Prostate gland (tissue), 2 donors: ENCODE measurements at regions not wholly inside any gene's neighbourhood (a gene's known extent, or its start where the extent isn't known, plus 50 kb on each side); places are given as distances from the start of the nearest gene placed in this dataset.

Experiments
- POLR2A ChIP-seq: fragments of 450-650 bp; IDR thresholded peaks from one replicate; pipeline ENCODE4 v1.6.1; 2016; ENCODE audit warnings: antibody characterized with exemption, mild to moderate bottlenecking
- POLR2AphosphoS5 ChIP-seq: sonication (generic); formaldehyde crosslinking; IDR thresholded peaks from one replicate; pipeline ENCODE4 v1.6.1; 2017; ENCODE audit warnings: antibody characterized with exemption
- TF ChIP-seq, protein P1 (sequence below), 4 experiments: fragments of 200-600 bp in 2 of 4; fragments of 450-650 bp in 2 of 4; sonication (generic) in 2 of 4; IDR thresholded peaks; 1 replicate in 3 of 4; 2 replicates in 1 of 4; pipeline ENCODE4 v1.5.1; 2016 to 2019; ENCODE audit warnings: antibody characterized with exemption in 4 of 4, mild to moderate bottlenecking in 2 of 4, moderate library complexity in 2 of 4

DNA sequence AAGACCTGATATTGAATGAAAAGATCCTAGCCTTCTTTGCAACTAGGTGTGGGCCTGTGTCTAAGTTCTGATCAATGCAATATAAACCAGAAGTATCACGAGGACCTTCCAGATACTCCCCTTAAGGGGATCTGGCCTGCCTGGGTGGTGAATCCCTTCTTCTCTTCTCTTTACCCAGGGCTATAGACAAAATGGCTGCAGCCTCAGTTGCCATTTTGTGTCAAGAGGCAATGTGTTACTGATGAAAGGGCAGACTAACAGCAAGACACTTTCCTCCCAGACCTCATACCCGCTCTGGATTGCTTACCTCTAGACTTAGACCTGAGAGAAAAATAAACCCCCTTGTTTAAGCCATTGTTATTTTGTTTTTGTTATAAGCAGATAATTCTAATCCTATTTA, 84.5 kb upstream of the CHD6 start:
- TF ChIP-seq POLR2A (no peak), POLR2AphosphoS5 (no peak)
- TF ChIP-seq, protein P1, sequence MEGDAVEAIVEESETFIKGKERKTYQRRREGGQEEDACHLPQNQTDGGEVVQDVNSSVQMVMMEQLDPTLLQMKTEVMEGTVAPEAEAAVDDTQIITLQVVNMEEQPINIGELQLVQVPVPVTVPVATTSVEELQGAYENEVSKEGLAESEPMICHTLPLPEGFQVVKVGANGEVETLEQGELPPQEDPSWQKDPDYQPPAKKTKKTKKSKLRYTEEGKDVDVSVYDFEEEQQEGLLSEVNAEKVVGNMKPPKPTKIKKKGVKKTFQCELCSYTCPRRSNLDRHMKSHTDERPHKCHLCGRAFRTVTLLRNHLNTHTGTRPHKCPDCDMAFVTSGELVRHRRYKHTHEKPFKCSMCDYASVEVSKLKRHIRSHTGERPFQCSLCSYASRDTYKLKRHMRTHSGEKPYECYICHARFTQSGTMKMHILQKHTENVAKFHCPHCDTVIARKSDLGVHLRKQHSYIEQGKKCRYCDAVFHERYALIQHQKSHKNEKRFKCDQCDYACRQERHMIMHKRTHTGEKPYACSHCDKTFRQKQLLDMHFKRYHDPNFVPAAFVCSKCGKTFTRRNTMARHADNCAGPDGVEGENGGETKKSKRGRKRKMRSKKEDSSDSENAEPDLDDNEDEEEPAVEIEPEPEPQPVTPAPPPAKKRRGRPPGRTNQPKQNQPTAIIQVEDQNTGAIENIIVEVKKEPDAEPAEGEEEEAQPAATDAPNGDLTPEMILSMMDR (IDR thresholded peaks at IDR 0.05) = no peak
